ENCODE measurements at regions not wholly inside any gene's neighbourhood (a gene's known extent, or its start where the extent isn't known, plus 50 kb on each side); places are given as distances from the start of the nearest gene placed in this dataset.
A peak's percentile ranks its signal among the peaks of the same experiment; 100 is the strongest.

- ChIA-PET POLR2A (ENCODE audit: unreplicated experiment) (no interaction called here), CTCF (no interaction called here)
- Histone ChIP-seq H3K27me3 (ENCODE audit: low read length) (no peaks in the 10 kb centered on the region; the same call in 1 of the 2 replicates), H3K9ac (ENCODE audit: low read length) (no peak overlapping the region), H3K9me2 (replicated peaks; ENCODE audit: low read length) (no peaks in the 10 kb centered on the region), H3K27ac (ENCODE audit: low read length) (no peak overlapping the region), H3K4me2 (ENCODE audit: low read length) (no peak overlapping the region), H3K36me3 (ENCODE audit: low read depth, low read length) (no peaks in the 10 kb centered on the region), H3K4me3 (ENCODE audit: low read length) (no peak overlapping the region), H4K20me1 (ENCODE audit: low read length) (no peaks in the 10 kb centered on the region), H2AFZ (ENCODE audit: low read length) (no peak overlapping the region), H3K9me3 (ENCODE audit: low read length) (no peaks in the 10 kb centered on the region), H3F3A (ENCODE audit: low read length, unreplicated experiment) (no peaks in the 10 kb centered on the region), H3K79me2 (ENCODE audit: low read length) (no peaks in the 10 kb centered on the region), H3K4me1 (ENCODE audit: insufficient read depth, low read length) (0 out of 2 replicates have a peak, but pooled peaks cover 6% of the 10 kb centered on the region)
- DNase-seq = peak; percentile 12
- no peak for ATAC-seq
- intact Hi-C loops (cut with micrococcal nuclease) = no loop called here
- TF ChIP-seq EZH2phosphoT487 (IDR thresholded peaks at IDR 0.05; ENCODE audit: borderline replicate concordance, low read length) = no peak
- TF ChIP-seq CTCF (conservative IDR thresholded peaks at IDR 0.05; ENCODE audit: low read depth, low read length) = no peak
- no peak for TF ChIP-seq EZH2 (IDR thresholded peaks at IDR 0.05; ENCODE audit: low read length, unreplicated experiment)
- no TSS peak for BruUV-seq (replicated peaks)
Measured at GRCh38 chr2:187917535-187917934, 363.3 kb upstream of the TFPI start.

- Histone ChIP-seq H3K9me3 (ENCODE audit: low read length) (no peaks in the 10 kb centered on the region), H3K27ac (ENCODE audit: low read length) (no peak overlapping the region), H3K4me2 (ENCODE audit: low read length) (no peak overlapping the region), H3K4me3 (ENCODE audit: low read length) (no peak overlapping the region), H3K9me2 (replicated peaks; ENCODE audit: low read length) (no peaks in the 10 kb centered on the region), H2AFZ (ENCODE audit: low read length) (no peak overlapping the region), H3F3A (ENCODE audit: low read length, unreplicated experiment) (no peaks in the 10 kb centered on the region), H3K27me3 (ENCODE audit: low read length) (no peaks in the 10 kb centered on the region; the same call in 1 of the 2 replicates), H3K4me1 (ENCODE audit: insufficient read depth, low read length) (0 out of 2 replicates have a peak, but pooled peaks cover 6% of the 10 kb centered on the region), H4K20me1 (ENCODE audit: low read length) (no peaks in the 10 kb centered on the region), H3K79me2 (ENCODE audit: low read length) (no peaks in the 10 kb centered on the region), H3K36me3 (ENCODE audit: low read depth, low read length) (no peaks in the 10 kb centered on the region), H3K9ac (ENCODE audit: low read length) (no peak overlapping the region)
- TF ChIP-seq EZH2phosphoT487 (IDR thresholded peaks at IDR 0.05; ENCODE audit: borderline replicate concordance, low read length) (no peak), CTCF (conservative IDR thresholded peaks at IDR 0.05; ENCODE audit: low read depth, low read length) (no peak), EZH2 (IDR thresholded peaks at IDR 0.05; ENCODE audit: low read length, unreplicated experiment) (no peak)
- intact Hi-C loops (cut with micrococcal nuclease) = no loop called here
- DNase-seq (no peak), ATAC-seq (no peak)
- BruUV-seq (replicated peaks) = no TSS peak
- ChIA-PET POLR2A (ENCODE audit: unreplicated experiment) (no interaction called here), CTCF (no interaction called here)
Measured at GRCh38 chr2:187918996-187919821, 365.0 kb upstream of the TFPI start.

- intact Hi-C loops (cut with micrococcal nuclease) = no loop called here
- Histone ChIP-seq H3K4me2 (ENCODE audit: low read length) (no peak overlapping the region), H3F3A (ENCODE audit: low read length, unreplicated experiment) (no peaks in the 10 kb centered on the region), H4K20me1 (ENCODE audit: low read length) (no peaks in the 10 kb centered on the region), H3K36me3 (ENCODE audit: low read depth, low read length) (no peaks in the 10 kb centered on the region), H3K9ac (ENCODE audit: low read length) (no peak overlapping the region), H2AFZ (ENCODE audit: low read length) (no peak overlapping the region), H3K27me3 (ENCODE audit: low read length) (no peaks in the 10 kb centered on the region), H3K4me3 (ENCODE audit: low read length) (no peak overlapping the region), H3K9me3 (ENCODE audit: low read length) (no peaks in the 10 kb centered on the region), H3K27ac (ENCODE audit: low read length) (no peak overlapping the region), H3K4me1 (ENCODE audit: insufficient read depth, low read length) (0 out of 2 replicates have a peak, but pooled peaks cover 6% of the 10 kb centered on the region), H3K79me2 (ENCODE audit: low read length) (no peaks in the 10 kb centered on the region), H3K9me2 (replicated peaks; ENCODE audit: low read length) (no peaks in the 10 kb centered on the region)
- POLR2A ChIA-PET (ENCODE audit: unreplicated experiment) = no interaction called here
- TF ChIP-seq EZH2 (IDR thresholded peaks at IDR 0.05; ENCODE audit: low read length, unreplicated experiment) = no peak
- TF ChIP-seq CTCF (conservative IDR thresholded peaks at IDR 0.05; ENCODE audit: low read depth, low read length) = no peak
- DNase-seq (no peak), ATAC-seq (no peak)
- BruUV-seq (replicated peaks) = no TSS peak
- CTCF ChIA-PET = no interaction called here
Measured at GRCh38 chr2:187920511-187920910, 366.3 kb upstream of the TFPI start.

All from PC-3 (cell line).